IMR-90 (cell line): ENCODE measurements at regions not wholly inside any gene's neighbourhood (a gene's known extent, or its start where the extent isn't known, plus 50 kb on each side); places are given as distances from the start of the nearest gene placed in this dataset.

ENCODE experiments used
- ATAC-seq: fragments of 200-7000 bp; cut with Tn5 transposase; 2 replicates; pipeline ENCODE4 v1.9.1; 2020; ENCODE audit warnings: low read depth, mild to moderate bottlenecking, moderate library complexity
- BruUV-seq: library from RNA; stranded (reverse); fragments of 400-500 nt; replicated peaks from 2 replicates; lab custom pipeline; 2021; lab: Mats Ljungman, UMichigan
- CTCF ChIA-PET: fragments of 300-600 bp; formaldehyde crosslinking; extraction: SDS; loops from one replicate; lab custom pipeline; 2021; ENCODE audit warnings: antibody characterized with exemption; lab: Yijun Ruan, JAX
- POLR2A ChIA-PET: fragments of 300-600 bp; sonication (Branson Sonifier 250); formaldehyde crosslinking; loops from one replicate; lab custom pipeline; 2022; ENCODE audit warnings: antibody characterized with exemption; ENCODE audit not compliant: unreplicated experiment; lab: Charles Lee
- DNase-seq: peaks from one replicate; pipeline ENCODE4 v3.0.0; 2013
- H2AFZ ChIP-seq: replicated peaks from 2 replicates; pipeline ENCODE3; 2013; ENCODE audit warnings: low read length, mild to moderate bottlenecking; ENCODE audit not compliant: poor library complexity
- H2AK5ac ChIP-seq: 2 replicates; pipeline ENCODE4 v1.6.1; 2013; ENCODE audit warnings: low read depth, low read length, inconsistent platforms
- H2AK9ac ChIP-seq: replicated peaks from 2 replicates; pipeline ENCODE3; 2013; ENCODE audit warnings: mild to moderate bottlenecking, low read depth, low read length, moderate library complexity; ENCODE audit not compliant: poor library complexity
- H2BK120ac ChIP-seq: 2 replicates; pipeline ENCODE4 v1.6.1; 2013; ENCODE audit warnings: low read depth, low read length, inconsistent platforms
- H2BK15ac ChIP-seq: 3 replicates; pipeline ENCODE4 v1.6.1; 2013; ENCODE audit warnings: low read depth, low read length, inconsistent platforms
- H2BK20ac ChIP-seq: 2 replicates; pipeline ENCODE4 v1.6.1; 2013; ENCODE audit warnings: low read depth, mild to moderate bottlenecking, inconsistent platforms, low read length, moderate library complexity
- H2BK5ac ChIP-seq: 2 replicates; pipeline ENCODE4 v1.6.1; 2013; ENCODE audit warnings: mild to moderate bottlenecking, low read depth, low read length, inconsistent platforms; ENCODE audit not compliant: poor library complexity, severe bottlenecking
- H3K14ac ChIP-seq: replicated peaks from 2 replicates; pipeline ENCODE4 v1.6.1; 2013; ENCODE audit warnings: low read depth, low read length, inconsistent platforms
- H3K18ac ChIP-seq: 2 replicates; pipeline ENCODE4 v1.6.1; 2013; ENCODE audit warnings: low read depth, low read length, control low read depth
- H3K23ac ChIP-seq: 2 replicates; pipeline ENCODE4 v1.6.1; 2013; ENCODE audit warnings: low read depth, low read length, inconsistent platforms
- H3K27ac ChIP-seq: 2 replicates; pipeline ENCODE4 v1.5.1; 2013; ENCODE audit warnings: mild to moderate bottlenecking, control low read depth, low read length; ENCODE audit not compliant: insufficient read depth
- H3K27me3 ChIP-seq: 2 replicates; pipeline ENCODE4 v1.6.1; 2013; ENCODE audit warnings: low read length; ENCODE audit not compliant: control insufficient read depth, insufficient read depth
- H3K36me3 ChIP-seq: 2 replicates; pipeline ENCODE4 v1.6.1; 2013; ENCODE audit warnings: low read length, mixed read lengths; ENCODE audit not compliant: control insufficient read depth, insufficient read depth
- H3K4ac ChIP-seq: 2 replicates; pipeline ENCODE4 v1.6.1; 2013; ENCODE audit warnings: low read depth, low read length, inconsistent platforms
- H3K4me1 ChIP-seq: 2 replicates; pipeline ENCODE4 v1.6.1; 2013; ENCODE audit warnings: low read length, mixed read lengths; ENCODE audit not compliant: control insufficient read depth, insufficient read depth
- H3K4me2 ChIP-seq: 2 replicates; pipeline ENCODE4 v1.6.1; 2013; ENCODE audit warnings: low read depth, mild to moderate bottlenecking, control low read depth, low read length, moderate library complexity
- H3K4me3 ChIP-seq: 2 replicates; pipeline ENCODE4 v1.5.1; 2013; ENCODE audit warnings: low read depth, mild to moderate bottlenecking, control low read depth, low read length, moderate library complexity; ENCODE audit not compliant: insufficient read depth
- H3K56ac ChIP-seq: 2 replicates; pipeline ENCODE4 v1.6.1; 2013; ENCODE audit warnings: low read length, inconsistent platforms; ENCODE audit not compliant: insufficient read depth; ENCODE audit errors: extremely low read depth
- H3K79me1 ChIP-seq, 2 experiments: 2 replicates each; pipeline ENCODE4 v1.6.1; 2013; ENCODE audit warnings: low read length in 2 of 2, inconsistent platforms in 1 of 2, low read depth in 1 of 2
- H3K9ac ChIP-seq: 2 replicates; pipeline ENCODE4 v1.6.1; 2013; ENCODE audit warnings: low read depth, low read length, control low read depth
- H3K9me1 ChIP-seq: 2 replicates; pipeline ENCODE4 v1.6.1; 2013; ENCODE audit warnings: low read length, inconsistent platforms; ENCODE audit not compliant: insufficient read depth
- H3K9me3 ChIP-seq: 2 replicates; pipeline ENCODE4 v1.6.1; 2013; ENCODE audit warnings: low read length; ENCODE audit not compliant: control insufficient read depth, insufficient read depth
- H4K20me1 ChIP-seq: 2 replicates; pipeline ENCODE4 v1.6.1; 2013; ENCODE audit warnings: low read length, inconsistent platforms; ENCODE audit not compliant: insufficient read depth
- H4K5ac ChIP-seq: 2 replicates; pipeline ENCODE4 v1.6.1; 2013; ENCODE audit warnings: mild to moderate bottlenecking, low read depth, low read length, control low read depth
- H4K8ac ChIP-seq, 2 experiments: 2 replicates each; pipeline ENCODE4 v1.6.1; 2013; ENCODE audit warnings: low read depth in 2 of 2, low read length in 2 of 2, control low read depth in 1 of 2, inconsistent platforms in 1 of 2
- H4K91ac ChIP-seq: 2 replicates; pipeline ENCODE4 v1.6.1; 2013; ENCODE audit warnings: low read depth, low read length, inconsistent platforms; ENCODE audit not compliant: insufficient read depth
- CHD1 ChIP-seq: IDR thresholded peaks from 2 replicates; pipeline ENCODE4 v1.6.1; 2012; ENCODE audit warnings: low read depth, low read length, improper control_type of control experiment
- NFE2L2 ChIP-seq: fragments of 150-350 bp; IDR thresholded peaks from 2 replicates; pipeline ENCODE4 v1.6.1; 2016; ENCODE audit warnings: low read depth, mild to moderate bottlenecking, low read length
- SMC3 ChIP-seq: fragments of 150-350 bp; IDR thresholded peaks from 2 replicates; pipeline ENCODE4 v1.6.1; 2016; ENCODE audit warnings: low read depth, mild to moderate bottlenecking, antibody characterized with exemption, low read length, moderate library complexity
- WGBS, 2 experiments: methylation state at CpG; one replicate each; pipeline versions ENCODE4 v1.1.5 to v1.1.7; 2013; ENCODE audit warnings: missing lambda C conversion rate in 2 of 2; ENCODE audit not compliant: insufficient read length in 1 of 2; ENCODE audit errors: extremely low coverage in 2 of 2; 5-methylcytosine and 5-hydroxymethylcytosine counted together
- dilution Hi-C: fragments of 300-500 bp; cut with HindIII; formaldehyde crosslinking; loops from one replicate; pipeline ENCODE4 v1.14.3; 2018; ENCODE audit warnings: low sequenced_read_pairs; ENCODE audit not compliant: unreplicated experiment
- in situ Hi-C: fragments of 300-500 bp; cut with MboI; formaldehyde crosslinking; loops from 3 replicates; pipeline ENCODE4 v1.14.3; 2019; ENCODE audit warnings: low sequenced_read_pairs, inconsistent platforms, mixed read lengths
- intact Hi-C: fragments of 100-400 bp; cut with micrococcal nuclease; formaldehyde crosslinking; loops from 2 replicates; pipeline ENCODE4 v1.10.0; 2022
- TF ChIP-seq, protein P1 (sequence below): fragments of 150-350 bp; IDR thresholded peaks from 2 replicates; pipeline ENCODE4 v1.6.1; 2017; ENCODE audit warnings: mild to moderate bottlenecking, antibody characterized with exemption, low read length, low read depth
- TF ChIP-seq, protein P2 (sequence below): conservative IDR thresholded peaks from 2 replicates; pipeline ENCODE4 v1.5.1; 2012; ENCODE audit warnings: mild to moderate bottlenecking, low read depth, low read length, improper control_type of control experiment

DNA sequence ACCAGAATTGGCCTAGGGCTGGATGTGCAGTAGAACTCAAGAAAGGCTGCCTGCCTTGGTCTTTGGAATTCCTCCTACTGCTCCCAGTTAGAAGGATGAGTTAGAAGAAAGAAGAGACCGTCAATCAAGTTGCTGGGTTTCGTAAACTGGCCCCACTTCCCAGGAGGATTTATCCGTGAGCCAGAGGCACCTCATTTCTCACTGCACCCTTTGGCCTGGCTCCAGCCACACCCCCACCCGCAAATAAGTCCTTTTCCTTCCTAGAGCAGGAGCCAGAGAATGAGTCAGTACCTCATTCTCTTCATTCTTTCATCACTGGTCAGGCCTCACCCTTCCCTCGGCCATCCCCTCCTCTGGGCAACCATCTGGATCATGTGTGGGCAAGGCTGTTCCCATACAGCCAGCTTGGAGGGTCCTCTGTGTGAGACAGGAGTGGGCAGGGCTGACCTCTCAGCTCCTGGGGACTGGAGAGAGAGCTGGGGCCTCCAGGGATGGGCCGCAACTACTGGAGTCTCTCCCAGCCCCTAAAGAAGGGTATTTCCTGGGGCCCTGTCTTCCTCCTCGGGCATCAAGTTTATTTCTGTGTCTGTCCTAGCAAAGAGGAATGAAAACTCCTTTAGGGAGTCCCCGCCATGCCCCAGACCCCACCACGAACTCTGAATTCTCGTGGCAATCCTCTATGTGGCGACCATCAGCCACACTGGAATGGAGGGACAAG is 87.2 kb upstream of the DUSP5 start (continued):
- TF ChIP-seq, protein P1, sequence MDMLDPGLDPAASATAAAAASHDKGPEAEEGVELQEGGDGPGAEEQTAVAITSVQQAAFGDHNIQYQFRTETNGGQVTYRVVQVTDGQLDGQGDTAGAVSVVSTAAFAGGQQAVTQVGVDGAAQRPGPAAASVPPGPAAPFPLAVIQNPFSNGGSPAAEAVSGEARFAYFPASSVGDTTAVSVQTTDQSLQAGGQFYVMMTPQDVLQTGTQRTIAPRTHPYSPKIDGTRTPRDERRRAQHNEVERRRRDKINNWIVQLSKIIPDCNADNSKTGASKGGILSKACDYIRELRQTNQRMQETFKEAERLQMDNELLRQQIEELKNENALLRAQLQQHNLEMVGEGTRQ = peak; percentile 35; the same call in 1 of the 2 replicates

DNA sequence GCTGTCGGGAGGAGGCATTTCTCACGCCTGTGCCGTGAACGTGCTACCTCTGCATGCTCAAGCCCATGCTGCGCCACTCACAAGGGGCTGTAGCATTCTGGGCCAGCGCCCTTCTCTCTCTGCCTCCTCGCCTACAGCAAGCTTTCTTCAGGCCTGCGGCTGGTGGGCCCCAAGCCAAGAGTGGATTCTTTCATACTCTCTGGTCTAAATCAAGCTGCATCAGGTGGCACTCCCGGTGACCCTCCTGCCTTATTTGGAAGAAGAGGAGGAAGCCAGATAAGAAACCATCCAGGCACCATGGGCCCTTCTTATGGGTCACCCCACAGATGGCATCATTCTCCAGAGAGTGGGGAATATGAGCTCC is 86.7 kb upstream of the DUSP5 start:
- Histone ChIP-seq H3K18ac (peak overlapping the region; percentile 90), H3K79me1 (peaks cover 0 to 15% of the 10 kb centered on the region in 2 experiments; a peak in 1 of 4 replicates), H2BK5ac (peak overlapping the region; percentile 99), H2AK5ac (peak overlapping the region; percentile 100), H3K56ac (peak overlapping the region; percentile 96), H4K91ac (peak overlapping the region; percentile 99), H3K9me3 (no peaks in the 10 kb centered on the region), H3K4me1 (peaks cover 32% of the 10 kb centered on the region), H3K4me3 (no peak overlapping the region), H2AFZ (peak overlapping the region; percentile 82), H3K14ac (peak overlapping the region; percentile 98), H3K23ac (peak overlapping the region; percentile 87), H4K20me1 (no peaks in the 10 kb centered on the region), H3K27ac (peak overlapping the region; percentile 93), H2AK9ac (peak overlapping the region; percentile 95), H3K9me1 (peaks cover 50% of the 10 kb centered on the region), H2BK15ac (peak overlapping the region; percentile 99), H3K4me2 (0 out of 2 replicates have a peak overlapping the region, but pooled peaks have one; percentile 7), H4K8ac (peak overlapping the region; percentile 90 to 97), H4K5ac (peak overlapping the region; percentile 87), H3K27me3 (no peaks in the 10 kb centered on the region), H2BK120ac (peak overlapping the region; percentile 100), H3K36me3 (no peaks in the 10 kb centered on the region), H2BK20ac (peak overlapping the region; percentile 97), H3K4ac (peak overlapping the region; percentile 100), H3K9ac (peak overlapping the region; percentile 41; the same call in 1 of the 2 replicates)
- ATAC-seq (peak; percentile 40), DNase-seq (peak; percentile 75)
- POLR2A ChIA-PET = interaction anchor here (0.6 kb wide), 1 partner anchor 61 kb away, joined by 8 read pairs; no protein-coding TSS in a partner anchor
- WGBS, 2 experiments = 81% methylated on average over 3 of the region's 9 CpGs; no CpG with 5 or more reads in 1 of the 2 experiments
- in situ Hi-C loops (no loop called here), intact Hi-C loops (loop anchor here (2.0 kb wide), 1 partner anchor 86 kb away; the partner anchor contains the start of gene DUSP5), dilution Hi-C loops (no loop called here)
- CTCF ChIA-PET = interaction anchor here (0.7 kb wide), 1 partner anchor 9 kb away, joined by 3 read pairs; no protein-coding TSS in a partner anchor
- no TSS peak for BruUV-seq
- TF ChIP-seq NFE2L2 = 0 out of 2 replicates have a peak, but pooled peaks have one; percentile 7
- TF ChIP-seq, protein P2, sequence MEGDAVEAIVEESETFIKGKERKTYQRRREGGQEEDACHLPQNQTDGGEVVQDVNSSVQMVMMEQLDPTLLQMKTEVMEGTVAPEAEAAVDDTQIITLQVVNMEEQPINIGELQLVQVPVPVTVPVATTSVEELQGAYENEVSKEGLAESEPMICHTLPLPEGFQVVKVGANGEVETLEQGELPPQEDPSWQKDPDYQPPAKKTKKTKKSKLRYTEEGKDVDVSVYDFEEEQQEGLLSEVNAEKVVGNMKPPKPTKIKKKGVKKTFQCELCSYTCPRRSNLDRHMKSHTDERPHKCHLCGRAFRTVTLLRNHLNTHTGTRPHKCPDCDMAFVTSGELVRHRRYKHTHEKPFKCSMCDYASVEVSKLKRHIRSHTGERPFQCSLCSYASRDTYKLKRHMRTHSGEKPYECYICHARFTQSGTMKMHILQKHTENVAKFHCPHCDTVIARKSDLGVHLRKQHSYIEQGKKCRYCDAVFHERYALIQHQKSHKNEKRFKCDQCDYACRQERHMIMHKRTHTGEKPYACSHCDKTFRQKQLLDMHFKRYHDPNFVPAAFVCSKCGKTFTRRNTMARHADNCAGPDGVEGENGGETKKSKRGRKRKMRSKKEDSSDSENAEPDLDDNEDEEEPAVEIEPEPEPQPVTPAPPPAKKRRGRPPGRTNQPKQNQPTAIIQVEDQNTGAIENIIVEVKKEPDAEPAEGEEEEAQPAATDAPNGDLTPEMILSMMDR = no peak
- no peak for TF ChIP-seq CHD1
- TF ChIP-seq SMC3 = no peak
